Endothelial cell of umbilical vein (primary cell): ENCODE measurements at regions not wholly inside any gene's neighbourhood (a gene's known extent, or its start where the extent isn't known, plus 50 kb on each side); places are given as distances from the start of the nearest gene placed in this dataset.

Source experiments
- BruUV-seq: library from RNA; stranded (reverse); fragments of 400-500 nt; replicated peaks from 2 replicates; lab custom pipeline; 2021; lab: Mats Ljungman, UMichigan
- CTCF ChIA-PET: fragments of 300-600, 350-600 bp; sonication (Branson Sonifier 250); formaldehyde crosslinking; loops from one replicate; lab custom pipeline; 2021; ENCODE audit warnings: antibody characterized with exemption, inconsistent platforms; lab: Charles Lee
- POLR2A ChIA-PET: fragments of 300-600, 350-600 bp; sonication (Branson Sonifier 250); formaldehyde crosslinking; loops from one replicate; lab custom pipeline; 2021; ENCODE audit warnings: antibody characterized with exemption, inconsistent platforms; lab: Charles Lee
- DNase-seq: peaks from one replicate; pipeline ENCODE4 v3.0.0-alpha.2; 2011; ENCODE audit warnings: low read depth, low spot score
- FAIRE-seq: peaks from 2 replicates; lab custom pipeline; 2011; peaks lifted over from hg19 to GRCh38; lab: Jason Lieb, UNC
- H2AFZ ChIP-seq: 2 replicates; pipeline ENCODE4 v1.6.0; 2012; ENCODE audit warnings: low read depth, low read length, control low read depth, inconsistent platforms
- H3K27ac ChIP-seq: 2 replicates; pipeline ENCODE4 v1.5.1; 2011; ENCODE audit warnings: low read depth, mild to moderate bottlenecking, control low read depth, low read length, moderate library complexity; ENCODE audit not compliant: insufficient read depth
- H3K27me3 ChIP-seq, 2 experiments: 2 replicates each; pipeline versions ENCODE4 v1.6.0 to v1.6.1; 2011; ENCODE audit warnings: low read length in 2 of 2, mixed read lengths in 1 of 2; ENCODE audit not compliant: control insufficient read depth in 2 of 2, insufficient read depth in 2 of 2
- H3K36me3 ChIP-seq, 2 experiments: 2 replicates in 1 of 2; 3 replicates in 1 of 2; pipeline ENCODE4 v1.5.1; 2011; ENCODE audit warnings: low read length in 2 of 2, mild to moderate bottlenecking in 1 of 2, moderate library complexity in 1 of 2; ENCODE audit not compliant: control insufficient read depth in 2 of 2, insufficient read depth in 2 of 2; ENCODE audit errors: extremely low read depth in 1 of 2
- H3K4me1 ChIP-seq: 3 replicates; pipeline ENCODE4 v1.5.1; 2011; ENCODE audit warnings: mild to moderate bottlenecking, low read length; ENCODE audit not compliant: control insufficient read depth, insufficient read depth; ENCODE audit errors: extremely low read depth
- H3K4me2 ChIP-seq: 2 replicates; pipeline ENCODE4 v1.6.1; 2011; ENCODE audit warnings: low read length, control low read depth, mixed read lengths; ENCODE audit not compliant: insufficient read depth
- H3K4me3 ChIP-seq, 3 experiments: fragments of 200-600 bp in 1 of 3; sonication (generic), shearing (Covaris generic) in 1 of 3; replicated peaks in 1 of 3; 2 replicates each; pipeline ENCODE4 v1.5.1; 2011 to 2016; ENCODE audit warnings: control low read depth in 3 of 3, low read length in 3 of 3, mild to moderate bottlenecking in 2 of 3, inconsistent platforms in 1 of 3, low read depth in 1 of 3, moderate library complexity in 1 of 3; ENCODE audit not compliant: insufficient read depth in 1 of 3
- H3K79me2 ChIP-seq: 2 replicates; pipeline ENCODE4 v1.6.0; 2012; ENCODE audit warnings: low read length, inconsistent platforms; ENCODE audit not compliant: control insufficient read depth, insufficient read depth
- H3K9ac ChIP-seq: replicated peaks from 2 replicates; pipeline ENCODE3; 2011; ENCODE audit warnings: low read length, control low read depth; ENCODE audit not compliant: insufficient read depth; ENCODE audit errors: extremely low read depth
- H3K9me1 ChIP-seq: replicated peaks from 3 replicates; pipeline ENCODE4 v1.6.0; 2011; ENCODE audit warnings: mild to moderate bottlenecking, low read length; ENCODE audit not compliant: control insufficient read depth, insufficient read depth; ENCODE audit errors: extremely low read depth
- H3K9me3 ChIP-seq: replicated peaks from 2 replicates; pipeline ENCODE4 v1.5.1; 2012; ENCODE audit warnings: low read length, inconsistent platforms; ENCODE audit not compliant: control insufficient read depth, insufficient read depth
- H4K20me1 ChIP-seq: replicated peaks from 2 replicates; pipeline ENCODE3; 2011; ENCODE audit warnings: mild to moderate bottlenecking, low read length; ENCODE audit not compliant: control insufficient read depth, insufficient read depth; ENCODE audit errors: extremely low read depth
- EZH2 ChIP-seq: IDR thresholded peaks from 2 replicates; pipeline ENCODE4 v1.6.1; 2012; ENCODE audit warnings: borderline replicate concordance, low read depth, mild to moderate bottlenecking, moderate library complexity, low read length, inconsistent platforms; ENCODE audit not compliant: severe bottlenecking
- FOS ChIP-seq: IDR thresholded peaks from 2 replicates; pipeline ENCODE4 v1.6.1; 2011; ENCODE audit warnings: mild to moderate bottlenecking, low read length, moderate library complexity, borderline replicate concordance; ENCODE audit not compliant: insufficient read depth
- GATA2 ChIP-seq: IDR thresholded peaks from 2 replicates; pipeline ENCODE4 v1.7.0; 2011; ENCODE audit warnings: low read depth, mild to moderate bottlenecking, moderate library complexity, mixed read lengths, low read length; ENCODE audit not compliant: insufficient read length, insufficient read depth
- JUN ChIP-seq: IDR thresholded peaks from 2 replicates; pipeline ENCODE4 v1.6.1; 2011; ENCODE audit warnings: borderline replicate concordance, low read depth; ENCODE audit not compliant: insufficient read length, insufficient read depth
- MYC ChIP-seq: IDR thresholded peaks from one replicate; pipeline ENCODE4 v1.6.1; 2011; ENCODE audit warnings: mild to moderate bottlenecking, low read depth, low read length
- POLR2A ChIP-seq: IDR thresholded peaks from 2 replicates; pipeline ENCODE4 v1.6.1; 2012; ENCODE audit warnings: low read depth, mild to moderate bottlenecking, control low read depth, low read length
- POLR2AphosphoS5 ChIP-seq: IDR thresholded peaks from 2 replicates; pipeline ENCODE4 v1.6.1; 2012; ENCODE audit warnings: low read depth, mild to moderate bottlenecking, control low read depth, low read length, moderate library complexity; ENCODE audit not compliant: insufficient read depth
- dilution Hi-C: fragments of 300-500 bp; cut with MboI; formaldehyde crosslinking; loops from one replicate; pipeline ENCODE4 v1.15.0; 2019; ENCODE audit warnings: low sequenced_read_pairs; ENCODE audit not compliant: extremely low pct_ligation_motif_present
- intact Hi-C: fragments of 100-400 bp; cut with micrococcal nuclease; formaldehyde crosslinking; loops from one replicate; pipeline ENCODE4 v1.10.0; 2022
- TF ChIP-seq, protein P1 (sequence below), 2 donors: IDR thresholded peaks; 1 replicate in 1 of 2; 2 replicates in 1 of 2; pipeline ENCODE4 v1.5.1; 2011; ENCODE audit warnings: low read length in 2 of 2, mild to moderate bottlenecking in 2 of 2, moderate library complexity in 2 of 2, control low read depth in 1 of 2, inconsistent platforms in 1 of 2, low read depth in 1 of 2; ENCODE audit not compliant: insufficient read depth in 1 of 2; ENCODE audit errors: extremely low read depth in 1 of 2
- TF ChIP-seq, protein P2 (sequence below): IDR thresholded peaks from 2 replicates; pipeline ENCODE4 v1.6.1; 2011; ENCODE audit not compliant: insufficient read depth, insufficient read length

DNA sequence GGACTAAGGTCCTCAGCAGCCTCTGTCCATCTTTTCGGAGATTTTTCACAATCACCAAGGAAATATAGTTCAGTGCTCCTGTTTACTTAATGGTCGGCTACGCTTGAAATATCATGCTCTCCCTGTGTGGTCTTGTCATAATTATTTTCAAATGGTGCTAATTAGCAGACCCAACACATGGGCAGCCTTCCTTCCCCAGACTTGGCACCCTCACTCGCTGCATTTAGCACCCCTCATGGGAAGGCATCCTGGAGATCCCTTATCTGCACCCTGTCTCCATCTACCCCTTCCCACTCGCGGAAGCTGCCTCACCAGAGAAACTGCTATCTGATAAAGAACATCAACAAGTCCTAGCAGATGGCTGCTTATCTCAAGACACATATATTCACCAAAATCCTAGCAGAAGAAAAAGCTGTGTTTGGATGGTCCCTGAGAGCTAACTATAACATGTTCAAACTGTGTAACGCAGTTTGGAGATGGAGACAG is 131.0 kb upstream of the ESR1 start:
- no peaks in the 10 kb centered on the region for H3K36me3 ChIP-seq
- TF ChIP-seq POLR2AphosphoS5 (no peak), FOS (no peak)
- TF ChIP-seq, protein P1, sequence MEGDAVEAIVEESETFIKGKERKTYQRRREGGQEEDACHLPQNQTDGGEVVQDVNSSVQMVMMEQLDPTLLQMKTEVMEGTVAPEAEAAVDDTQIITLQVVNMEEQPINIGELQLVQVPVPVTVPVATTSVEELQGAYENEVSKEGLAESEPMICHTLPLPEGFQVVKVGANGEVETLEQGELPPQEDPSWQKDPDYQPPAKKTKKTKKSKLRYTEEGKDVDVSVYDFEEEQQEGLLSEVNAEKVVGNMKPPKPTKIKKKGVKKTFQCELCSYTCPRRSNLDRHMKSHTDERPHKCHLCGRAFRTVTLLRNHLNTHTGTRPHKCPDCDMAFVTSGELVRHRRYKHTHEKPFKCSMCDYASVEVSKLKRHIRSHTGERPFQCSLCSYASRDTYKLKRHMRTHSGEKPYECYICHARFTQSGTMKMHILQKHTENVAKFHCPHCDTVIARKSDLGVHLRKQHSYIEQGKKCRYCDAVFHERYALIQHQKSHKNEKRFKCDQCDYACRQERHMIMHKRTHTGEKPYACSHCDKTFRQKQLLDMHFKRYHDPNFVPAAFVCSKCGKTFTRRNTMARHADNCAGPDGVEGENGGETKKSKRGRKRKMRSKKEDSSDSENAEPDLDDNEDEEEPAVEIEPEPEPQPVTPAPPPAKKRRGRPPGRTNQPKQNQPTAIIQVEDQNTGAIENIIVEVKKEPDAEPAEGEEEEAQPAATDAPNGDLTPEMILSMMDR (IDR thresholded peaks at IDR 0.05; ENCODE audit: extremely low read depth in 1 of 2, insufficient read depth in 1 of 2, low read depth in 1 of 2, low read length in 2 of 2), result no peak

DNA sequence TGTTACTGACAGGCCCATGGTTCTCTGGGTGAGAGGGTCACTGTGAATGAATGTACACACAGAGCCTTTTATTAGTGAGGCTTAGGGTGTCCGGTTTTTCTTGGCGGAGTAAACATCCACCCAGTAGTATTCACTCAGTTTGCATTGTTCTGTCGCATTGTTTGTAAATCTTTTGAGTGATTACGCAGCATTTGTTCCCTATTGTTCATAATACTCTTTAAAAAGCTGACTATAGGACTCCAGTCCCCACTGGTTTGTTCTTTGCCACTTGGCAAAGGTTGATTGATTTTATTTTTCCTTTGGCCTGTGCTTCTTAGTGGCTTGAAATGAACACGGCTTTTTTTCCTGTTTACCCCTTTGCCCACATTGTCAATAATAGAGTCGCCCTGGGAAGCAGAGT is 130.1 kb upstream of the ESR1 start:
- Histone ChIP-seq H2AFZ (no peak overlapping the region), H3K4me1 (peaks cover 8% of the 10 kb centered on the region), H3K27me3 (peaks cover 2 to 8% of the 10 kb centered on the region in 2 experiments), H3K27ac (no peak overlapping the region), H4K20me1 (no peaks in the 10 kb centered on the region), H3K79me2 (no peaks in the 10 kb centered on the region), H3K9ac (no peak overlapping the region), H3K36me3 (no peaks in the 10 kb centered on the region), H3K9me1 (no peaks in the 10 kb centered on the region), H3K4me2 (no peak overlapping the region), H3K9me3 (no peaks in the 10 kb centered on the region), H3K4me3 (no peak overlapping the region)
- TF ChIP-seq POLR2A, result no peak
- TF ChIP-seq EZH2, result no peak
- TF ChIP-seq, protein P2, sequence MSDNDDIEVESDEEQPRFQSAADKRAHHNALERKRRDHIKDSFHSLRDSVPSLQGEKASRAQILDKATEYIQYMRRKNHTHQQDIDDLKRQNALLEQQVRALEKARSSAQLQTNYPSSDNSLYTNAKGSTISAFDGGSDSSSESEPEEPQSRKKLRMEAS, result no peak
- TF ChIP-seq, protein P1 (IDR thresholded peaks at IDR 0.05; ENCODE audit: extremely low read depth in 1 of 2, insufficient read depth in 1 of 2, low read depth in 1 of 2, low read length in 2 of 2), result no peak
- TF ChIP-seq JUN, result no peak
- no peak for TF ChIP-seq FOS
- TF ChIP-seq POLR2AphosphoS5, result no peak
- TF ChIP-seq MYC, result no peak
- no peak for TF ChIP-seq GATA2
- BruUV-seq, result no TSS peak
- ChIA-PET POLR2A (no interaction called here), CTCF (interaction anchor here (1.0 to 3.3 kb wide), 4 partner anchors 88 to 590 kb away, joined by 3 to 33 read pairs (median 14); no protein-coding TSS in a partner anchor)
- dilution Hi-C loops, result no loop called here
- no peak for DNase-seq
- no peak for FAIRE-seq
- intact Hi-C loops, result no loop called here

More for the DNA sequence above, 131.0 kb upstream of the ESR1 start:
- no peak overlapping the region for H2AFZ ChIP-seq
- no peak overlapping the region for H3K27ac ChIP-seq
- H3K9me3 ChIP-seq, result no peaks in the 10 kb centered on the region
- no peak overlapping the region for H3K4me2 ChIP-seq
- DNase-seq (no peak), FAIRE-seq (no peak)
- H4K20me1 ChIP-seq, result no peaks in the 10 kb centered on the region
- no peak overlapping the region for H3K9ac ChIP-seq
- dilution Hi-C loops, result no loop called here
- POLR2A ChIA-PET, result no interaction called here
- no TSS peak for BruUV-seq
- H3K27me3 ChIP-seq, result peaks cover 0 to 2% of the 10 kb centered on the region in 2 experiments
- peaks cover 8% of the 10 kb centered on the region for H3K4me1 ChIP-seq
- CTCF ChIA-PET, result interaction anchor here (0.6 to 3.3 kb wide), 10 partner anchors 29 to 662 kb away, joined by 3 to 33 read pairs (median 5); no protein-coding TSS in a partner anchor
- no peaks in the 10 kb centered on the region for H3K79me2 ChIP-seq
- intact Hi-C loops, result no loop called here
- no peaks in the 10 kb centered on the region for H3K9me1 ChIP-seq
- H3K4me3 ChIP-seq, result no peak overlapping the region
